Muscle layer of colon (tissue), 2 donors: ENCODE measurements at regions not wholly inside any gene's neighbourhood (a gene's known extent, or its start where the extent isn't known, plus 50 kb on each side); places are given as distances from the start of the nearest gene placed in this dataset.

ENCODE experiments used
- H3K27ac ChIP-seq: one replicate; pipeline ENCODE4 v1.7.0; 2013; ENCODE audit warnings: low read depth, mild to moderate bottlenecking, low read length, moderate library complexity
- H3K27me3 ChIP-seq, 2 donors: one replicate each; pipeline ENCODE4 v1.7.0; 2013; ENCODE audit warnings: low read length in 2 of 2, mild to moderate bottlenecking in 2 of 2; ENCODE audit not compliant: insufficient read depth in 2 of 2, control insufficient read depth in 1 of 2
- H3K36me3 ChIP-seq: one replicate; pipeline ENCODE4 v1.7.0; 2013; ENCODE audit warnings: mild to moderate bottlenecking, low read length; ENCODE audit not compliant: insufficient read depth
- H3K4me1 ChIP-seq: one replicate; pipeline ENCODE4 v1.7.0; 2013; ENCODE audit warnings: mild to moderate bottlenecking, low read length; ENCODE audit not compliant: insufficient read depth
- H3K4me3 ChIP-seq, 2 donors: one replicate each; pipeline ENCODE4 v1.7.0; 2013; ENCODE audit warnings: low read length in 2 of 2, low read depth in 1 of 2, mild to moderate bottlenecking in 1 of 2, moderate library complexity in 1 of 2
- H3K9ac ChIP-seq: one replicate; pipeline ENCODE4 v1.7.0; 2013; ENCODE audit warnings: low read length
- H3K9me3 ChIP-seq: one replicate; pipeline ENCODE4 v1.7.0; 2013; ENCODE audit warnings: mild to moderate bottlenecking, low read length
- donor health status: abdominal sarcoma.
- donor health status: Adenocarcinoma of cecum.

DNA sequence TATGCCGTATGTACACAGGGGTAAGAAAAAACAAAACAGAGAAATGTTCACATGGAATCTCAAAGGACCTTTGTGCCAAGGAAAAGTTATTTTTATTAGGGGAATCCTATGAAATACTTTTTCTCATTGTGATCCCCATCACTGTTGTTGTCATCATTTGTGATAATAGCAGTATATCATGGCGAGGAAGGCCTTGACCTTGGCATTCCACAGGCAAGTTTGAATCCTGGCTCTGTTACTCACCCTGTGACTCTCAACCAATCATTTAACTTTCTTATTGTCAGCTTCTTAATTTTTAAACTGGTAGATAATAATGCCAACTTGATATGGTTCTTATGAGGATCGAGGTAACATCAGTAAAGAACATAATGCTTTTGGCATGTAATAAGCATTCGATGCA lies 142.2 kb upstream of the DDHD1 start:
- no peak overlapping the region for H3K9ac ChIP-seq
- H3K9me3 ChIP-seq, result no peaks in the 10 kb centered on the region
- H3K4me3 ChIP-seq, result no peak overlapping the region
- no peaks in the 10 kb centered on the region for H3K4me1 ChIP-seq
- H3K27me3 ChIP-seq, result no peaks in the 10 kb centered on the region
- H3K36me3 ChIP-seq, result no peaks in the 10 kb centered on the region
- H3K27ac ChIP-seq, result no peak overlapping the region

DNA sequence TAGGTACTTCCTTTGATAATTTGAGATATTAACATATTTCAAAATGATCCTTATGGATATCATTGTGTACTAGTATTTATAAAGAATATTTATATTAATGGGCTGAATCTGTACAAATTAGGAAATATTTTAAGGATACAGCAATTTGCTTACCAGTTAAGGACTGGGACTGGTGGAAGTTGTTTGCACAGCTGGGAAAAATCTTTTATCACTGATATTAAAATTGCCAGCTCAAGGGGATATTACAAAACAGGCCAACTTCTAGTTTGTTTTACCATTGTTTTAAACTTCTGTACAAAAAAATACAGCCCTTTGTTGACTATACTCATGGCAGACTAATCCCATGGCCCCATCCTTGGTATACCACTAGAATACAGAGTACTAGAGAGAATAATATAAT lies 133.2 kb upstream of the DDHD1 start:
- Histone ChIP-seq H3K27me3 (no peaks in the 10 kb centered on the region), H3K36me3 (no peaks in the 10 kb centered on the region), H3K9me3 (no peaks in the 10 kb centered on the region), H3K4me1 (no peaks in the 10 kb centered on the region), H3K9ac (no peak overlapping the region), H3K4me3 (no peak overlapping the region), H3K27ac (no peak overlapping the region)

DNA sequence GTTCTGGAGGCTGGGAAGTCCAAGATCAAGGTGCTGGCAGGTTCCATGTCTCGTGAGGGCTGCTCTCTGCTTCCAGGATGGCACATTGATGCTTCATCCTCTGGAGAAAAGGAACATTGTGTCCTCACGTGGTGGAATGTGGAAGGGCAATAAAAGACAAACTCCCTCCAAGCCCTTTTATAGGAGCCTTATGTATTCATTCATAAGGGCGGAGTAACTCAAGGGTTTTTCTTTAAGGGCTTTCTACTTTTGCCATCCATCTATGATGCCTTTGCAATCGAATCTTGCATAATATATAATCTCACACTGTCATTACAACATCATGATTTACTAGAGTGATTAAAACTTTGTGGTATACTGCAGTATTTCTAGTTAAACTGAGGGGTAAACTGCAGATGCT lies 132.7 kb upstream of the DDHD1 start:
- Histone ChIP-seq H3K4me1 (no peaks in the 10 kb centered on the region), H3K4me3 (no peak overlapping the region), H3K36me3 (no peaks in the 10 kb centered on the region), H3K27me3 (no peaks in the 10 kb centered on the region), H3K9me3 (no peaks in the 10 kb centered on the region), H3K9ac (no peak overlapping the region), H3K27ac (no peak overlapping the region)

DNA sequence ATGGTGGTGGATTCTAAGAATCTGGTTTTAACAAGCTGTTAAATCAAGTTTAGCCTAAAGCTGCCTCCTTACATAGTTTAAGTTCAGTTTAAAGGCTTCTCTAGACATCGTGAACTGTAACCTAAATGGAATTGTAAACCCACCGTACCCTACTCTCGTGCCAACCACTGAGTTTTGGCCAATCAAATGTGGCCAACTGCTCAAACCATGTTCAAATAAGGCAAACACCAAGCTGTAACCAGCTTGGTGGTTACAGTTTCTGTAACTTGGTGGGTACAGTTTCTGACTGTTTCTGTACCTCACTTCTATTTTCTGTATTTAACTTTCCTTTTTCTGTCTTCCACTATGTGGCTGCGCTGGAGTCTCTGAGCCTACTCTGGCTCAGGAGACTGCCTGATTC lies 131.9 kb upstream of the DDHD1 start:
- H3K4me3 ChIP-seq, result no peak overlapping the region
- no peak overlapping the region for H3K27ac ChIP-seq
- no peaks in the 10 kb centered on the region for H3K4me1 ChIP-seq
- H3K9me3 ChIP-seq, result no peaks in the 10 kb centered on the region
- H3K36me3 ChIP-seq, result no peaks in the 10 kb centered on the region
- no peaks in the 10 kb centered on the region for H3K27me3 ChIP-seq
- no peak overlapping the region for H3K9ac ChIP-seq

DNA sequence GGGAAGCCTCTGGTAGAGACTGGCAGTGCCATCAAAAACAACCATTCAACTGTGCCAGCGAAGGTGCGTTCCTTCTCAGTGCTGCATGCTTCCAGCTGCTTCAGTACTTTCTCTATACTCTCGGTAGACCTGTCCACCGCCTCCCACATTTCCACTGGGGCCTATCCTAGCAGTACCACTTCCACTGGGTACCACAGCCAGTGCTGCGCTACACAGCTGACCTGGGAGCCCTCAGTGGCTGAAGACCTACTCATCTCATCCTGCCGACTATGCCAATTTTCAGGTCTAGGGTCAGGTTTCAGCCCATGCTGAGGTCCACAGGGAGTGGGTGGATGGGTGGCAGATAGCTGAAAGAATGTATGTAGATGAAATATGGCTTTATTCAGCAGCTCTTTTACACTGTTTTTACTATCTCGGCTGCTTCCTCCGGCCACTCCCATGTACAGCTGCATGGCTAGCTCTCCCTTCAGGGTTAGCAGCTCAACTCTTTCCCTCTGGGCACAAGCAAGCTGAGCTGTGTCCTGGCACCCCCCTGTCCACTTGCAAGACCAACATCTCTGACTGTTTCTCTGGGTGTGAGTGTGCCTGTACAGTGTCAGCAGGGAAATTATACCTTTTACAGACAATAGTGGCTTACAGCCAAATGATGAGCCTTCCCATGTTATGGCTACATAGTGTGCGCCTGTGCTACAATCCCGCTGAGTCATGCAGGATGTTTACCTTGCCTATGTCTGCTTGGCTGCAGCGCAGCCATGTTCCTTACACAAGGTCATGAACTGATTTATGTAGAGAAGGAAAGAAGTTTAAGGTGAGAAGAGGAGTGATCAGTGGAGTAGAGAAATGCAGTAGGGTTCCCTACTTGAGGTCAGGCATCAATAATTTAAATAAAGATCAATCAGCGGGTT lies 125.7 kb upstream of the DDHD1 start:
- no peaks in the 10 kb centered on the region for H3K4me1 ChIP-seq
- H3K9ac ChIP-seq, result no peak overlapping the region
- no peak overlapping the region for H3K4me3 ChIP-seq
- H3K9me3 ChIP-seq, result no peaks in the 10 kb centered on the region
- no peak overlapping the region for H3K27ac ChIP-seq
- H3K27me3 ChIP-seq, result no peaks in the 10 kb centered on the region
- no peaks in the 10 kb centered on the region for H3K36me3 ChIP-seq

DNA sequence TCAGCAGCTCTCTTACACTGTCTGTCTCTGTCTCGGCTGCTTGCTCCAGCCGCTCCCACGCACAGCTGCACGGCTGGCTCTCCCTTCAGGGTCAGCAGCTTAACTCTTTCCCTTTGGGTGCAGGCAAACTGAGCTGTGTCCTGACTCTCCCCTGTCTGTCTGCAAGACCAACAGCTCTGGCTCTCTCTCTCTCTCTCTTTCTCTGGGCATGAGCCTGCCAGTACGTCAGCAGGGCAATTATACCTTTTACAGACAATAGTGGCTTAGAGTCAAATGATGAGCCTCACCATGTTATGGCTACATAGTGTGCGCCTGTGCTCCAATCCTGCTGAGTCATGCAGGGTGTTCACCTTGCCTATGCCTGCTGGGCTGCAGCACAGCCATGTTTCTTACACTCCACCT lies 120.5 kb upstream of the DDHD1 start:
- no peak overlapping the region for H3K27ac ChIP-seq
- H3K9ac ChIP-seq, result no peak overlapping the region
- H3K27me3 ChIP-seq, result no peaks in the 10 kb centered on the region
- no peaks in the 10 kb centered on the region for H3K36me3 ChIP-seq
- H3K9me3 ChIP-seq, result no peaks in the 10 kb centered on the region
- H3K4me1 ChIP-seq, result no peaks in the 10 kb centered on the region
- H3K4me3 ChIP-seq, result no peak overlapping the region

DNA sequence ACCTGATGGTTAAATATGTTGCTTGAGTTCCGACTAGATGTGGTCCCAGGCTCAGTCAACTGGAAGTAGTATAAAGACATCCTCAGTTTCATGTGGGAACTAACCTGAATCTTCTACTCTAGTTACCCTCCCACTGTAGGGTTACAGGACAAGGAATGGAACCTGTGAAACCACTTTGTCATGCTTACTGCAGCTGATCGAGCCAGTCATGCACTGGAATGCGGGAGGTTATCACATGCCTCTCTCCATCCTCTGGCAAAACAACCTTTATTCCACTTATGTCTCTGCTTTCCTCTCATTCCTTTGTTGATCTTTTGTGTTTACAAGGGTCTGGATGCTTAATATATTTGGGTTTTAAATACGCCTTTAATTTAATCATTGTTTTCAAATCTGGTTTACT lies 111.9 kb upstream of the DDHD1 start:
- Histone ChIP-seq H3K27ac (no peak overlapping the region), H3K27me3 (no peaks in the 10 kb centered on the region), H3K36me3 (no peaks in the 10 kb centered on the region), H3K9me3 (no peaks in the 10 kb centered on the region), H3K4me3 (no peak overlapping the region), H3K4me1 (no peaks in the 10 kb centered on the region), H3K9ac (no peak overlapping the region)

DNA sequence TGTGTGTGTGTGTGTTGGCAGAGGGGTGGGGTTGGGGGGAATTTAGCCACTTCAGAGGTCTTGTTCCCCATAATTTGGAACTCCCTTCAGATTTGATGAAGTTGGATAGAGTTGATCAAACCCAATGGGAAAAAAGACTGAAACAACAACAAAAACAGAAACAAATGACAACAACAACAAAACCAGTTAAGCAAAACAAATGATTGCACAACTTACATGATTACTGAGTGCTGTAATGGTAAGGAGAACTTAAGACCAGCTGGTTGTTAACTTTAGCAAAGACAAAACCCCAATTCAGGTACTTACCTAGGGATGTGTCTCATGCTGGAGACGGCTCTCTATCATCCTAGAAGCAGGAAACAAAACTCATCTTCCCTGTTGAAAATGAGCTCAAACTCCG lies 107.8 kb upstream of the DDHD1 start:
- no peak overlapping the region for H3K27ac ChIP-seq
- H3K4me1 ChIP-seq, result no peaks in the 10 kb centered on the region
- H3K9ac ChIP-seq, result no peak overlapping the region
- H3K9me3 ChIP-seq, result no peaks in the 10 kb centered on the region
- H3K36me3 ChIP-seq, result no peaks in the 10 kb centered on the region
- no peaks in the 10 kb centered on the region for H3K27me3 ChIP-seq
- no peak overlapping the region for H3K4me3 ChIP-seq

DNA sequence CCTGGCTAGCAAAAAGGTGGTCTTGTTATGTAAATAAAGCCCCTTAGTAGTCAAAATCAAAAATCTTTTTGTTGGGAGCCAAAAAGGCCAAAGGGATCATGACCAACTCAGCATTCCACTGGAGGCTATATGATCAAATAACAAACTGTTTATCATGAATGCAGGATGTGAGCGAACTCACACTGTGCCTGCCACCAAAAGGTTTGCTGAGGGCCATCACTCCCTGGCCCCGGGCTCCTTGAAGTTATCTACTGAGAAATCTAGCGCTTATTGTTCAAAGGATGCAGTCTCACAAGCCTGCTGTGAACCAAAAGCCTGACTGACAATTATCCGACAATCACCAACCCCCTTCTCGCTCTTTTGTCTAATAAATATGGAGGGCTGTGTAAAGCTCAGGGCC lies 107.2 kb upstream of the DDHD1 start:
- Histone ChIP-seq H3K27ac (no peak overlapping the region), H3K4me1 (no peaks in the 10 kb centered on the region), H3K9me3 (no peaks in the 10 kb centered on the region), H3K27me3 (no peaks in the 10 kb centered on the region), H3K36me3 (no peaks in the 10 kb centered on the region), H3K9ac (no peak overlapping the region), H3K4me3 (no peak overlapping the region)

DNA sequence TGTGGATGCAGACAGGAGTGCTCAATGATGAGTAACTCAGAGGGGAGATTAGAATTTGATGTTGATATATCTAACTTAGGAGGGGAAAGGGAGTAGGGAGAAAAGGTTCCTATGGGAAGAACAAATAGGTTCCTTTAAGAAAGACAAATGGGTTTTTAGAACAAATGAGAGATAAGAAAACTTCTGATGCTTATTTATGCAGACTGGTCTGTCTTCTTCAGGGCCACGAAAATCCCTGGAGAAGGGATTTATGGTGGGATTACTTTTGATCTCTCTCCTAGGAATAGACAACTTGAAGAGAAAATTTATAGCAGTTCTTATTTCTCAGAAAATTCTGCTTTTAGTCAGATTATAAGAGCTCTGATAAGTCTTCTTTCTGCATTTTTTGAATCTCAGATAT lies 99.0 kb upstream of the DDHD1 start:
- no peaks in the 10 kb centered on the region for H3K4me1 ChIP-seq
- no peaks in the 10 kb centered on the region for H3K36me3 ChIP-seq
- no peak overlapping the region for H3K27ac ChIP-seq
- H3K27me3 ChIP-seq, result no peaks in the 10 kb centered on the region
- H3K9me3 ChIP-seq, result no peaks in the 10 kb centered on the region
- no peak overlapping the region for H3K9ac ChIP-seq
- H3K4me3 ChIP-seq, result no peak overlapping the region

DNA sequence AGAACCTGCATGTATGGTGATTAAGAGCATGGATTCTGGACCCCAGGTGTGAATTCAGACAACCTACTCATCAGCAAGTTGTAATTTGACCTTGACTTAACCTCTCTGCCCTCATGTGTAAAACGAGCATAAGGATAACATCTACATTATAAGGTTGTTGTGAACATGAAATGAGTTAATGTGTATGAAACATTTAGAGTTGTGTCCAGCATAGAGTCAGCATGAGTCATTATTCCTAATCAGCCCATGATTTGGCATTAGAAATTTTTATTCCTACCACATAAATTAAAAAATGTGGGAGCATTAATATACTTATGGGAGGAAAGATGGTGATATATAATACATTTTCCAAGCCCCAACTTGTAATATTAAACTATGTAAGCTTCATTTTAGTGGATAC lies 95.9 kb upstream of the DDHD1 start:
- no peaks in the 10 kb centered on the region for H3K9me3 ChIP-seq
- H3K27me3 ChIP-seq, result no peaks in the 10 kb centered on the region
- H3K36me3 ChIP-seq, result no peaks in the 10 kb centered on the region
- H3K27ac ChIP-seq, result no peak overlapping the region
- H3K9ac ChIP-seq, result no peak overlapping the region
- no peaks in the 10 kb centered on the region for H3K4me1 ChIP-seq
- H3K4me3 ChIP-seq, result no peak overlapping the region
